ENCODE measurements at regions not wholly inside any gene's neighbourhood (a gene's known extent, or its start where the extent isn't known, plus 50 kb on each side); places are given as distances from the start of the nearest gene placed in this dataset.

DNA sequence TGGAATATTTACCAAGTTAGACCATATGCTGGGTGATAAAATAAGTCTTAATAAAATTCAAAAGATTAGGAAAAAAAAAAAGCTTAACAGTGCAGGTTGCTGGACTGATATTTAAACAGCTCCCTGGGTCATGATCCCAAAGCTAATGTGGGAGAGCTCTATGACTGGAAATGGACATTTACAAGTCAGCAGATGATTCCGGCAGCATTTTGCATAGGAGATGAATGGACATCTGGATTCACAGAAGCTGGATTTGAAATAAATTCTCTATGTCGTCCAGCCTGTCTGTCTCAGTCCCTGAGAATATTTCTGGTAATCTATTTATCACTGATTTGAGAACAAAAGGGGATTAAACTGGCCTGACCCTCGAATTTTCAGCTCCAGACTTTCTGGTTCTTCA lies 52.3 kb upstream of the KLHL25 start:
- no peak for DNase-seq

DNA sequence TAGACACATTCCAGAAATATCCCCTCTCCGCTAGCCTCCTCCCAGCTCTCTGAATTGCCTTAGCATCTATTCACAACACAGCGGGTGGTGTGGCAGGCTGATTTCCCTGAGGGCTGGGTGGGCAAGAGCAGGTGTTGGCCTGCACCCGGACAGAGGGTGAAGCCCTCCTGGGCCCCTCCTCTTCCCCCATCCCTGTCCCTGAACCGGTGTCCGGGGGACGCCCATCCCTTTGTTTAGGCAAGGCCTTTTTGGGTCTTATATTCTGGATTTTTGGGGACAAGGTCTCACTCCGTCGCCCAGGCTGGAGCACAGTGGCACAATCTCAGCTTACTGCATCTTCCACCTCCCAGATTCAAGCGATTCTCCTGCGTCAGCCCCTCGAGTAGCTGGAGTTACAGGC lies 55.2 kb upstream of the KLHL25 start:
- no peak for DNase-seq

GRCh38 chr15:85852969-85853368 lies 58.2 kb upstream of the KLHL25 start:
- DNase-seq = no peak

DNA sequence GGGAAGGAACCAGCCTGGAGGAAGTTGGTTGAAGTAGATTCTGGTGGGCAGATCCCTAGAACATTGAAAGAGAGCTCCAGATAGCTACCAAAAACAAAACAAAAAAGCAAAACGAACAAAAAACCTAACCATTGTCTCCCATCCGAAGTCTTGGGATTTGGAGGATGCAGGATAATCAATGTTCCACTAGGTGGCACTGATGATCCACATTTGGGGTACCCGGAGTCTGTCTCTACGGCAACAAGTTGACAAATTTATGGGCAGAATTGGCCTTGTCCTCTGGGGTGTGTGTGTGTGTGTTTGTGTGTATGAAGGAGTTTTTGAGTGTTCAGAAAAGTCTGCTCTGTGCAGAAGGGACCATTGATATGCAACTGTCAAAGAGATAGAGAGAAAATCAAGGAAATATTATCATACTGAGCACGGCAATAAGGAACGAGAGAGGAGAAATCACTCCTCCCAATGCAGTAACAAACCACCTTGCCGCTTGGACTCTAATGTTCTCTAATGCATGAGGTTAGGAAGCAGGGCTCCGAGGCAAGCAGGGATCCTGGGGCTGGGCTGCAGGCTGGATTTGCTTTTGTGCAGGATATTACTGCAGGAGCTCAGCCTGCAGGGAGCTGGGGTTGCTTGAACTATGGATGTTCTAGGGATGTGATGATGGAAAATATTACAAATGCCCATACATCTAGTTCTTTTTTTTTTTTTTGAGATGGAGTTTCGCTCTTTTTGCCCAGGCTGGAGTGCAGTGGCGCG lies 59.8 kb upstream of the KLHL25 start:
- DNase-seq = peak; percentile 18 to 37

GRCh38 chr15:85858586-85859375 lies 64.1 kb upstream of the KLHL25 start:
- DNase-seq = peak; percentile 21 to 28

DNA sequence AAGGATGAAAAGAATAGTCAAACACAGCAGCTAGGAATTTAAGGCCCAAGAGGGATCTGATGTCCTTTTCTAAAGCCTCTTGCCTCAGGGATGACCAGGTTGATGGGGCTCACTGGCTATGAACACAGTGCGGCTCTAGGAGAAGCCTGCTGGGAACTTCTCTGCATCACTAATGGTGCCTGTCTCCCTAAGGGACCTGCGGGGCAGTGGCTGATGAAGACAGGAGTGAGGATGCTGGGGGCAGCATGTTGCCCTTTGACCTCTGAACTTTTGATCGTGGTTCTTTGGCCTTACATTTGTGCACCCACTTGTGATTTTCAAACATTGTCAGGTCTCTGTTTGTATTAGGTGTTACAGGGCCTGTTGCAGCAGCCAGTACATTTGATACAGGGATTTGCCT lies 64.9 kb upstream of the KLHL25 start:
- no peak for DNase-seq

DNA sequence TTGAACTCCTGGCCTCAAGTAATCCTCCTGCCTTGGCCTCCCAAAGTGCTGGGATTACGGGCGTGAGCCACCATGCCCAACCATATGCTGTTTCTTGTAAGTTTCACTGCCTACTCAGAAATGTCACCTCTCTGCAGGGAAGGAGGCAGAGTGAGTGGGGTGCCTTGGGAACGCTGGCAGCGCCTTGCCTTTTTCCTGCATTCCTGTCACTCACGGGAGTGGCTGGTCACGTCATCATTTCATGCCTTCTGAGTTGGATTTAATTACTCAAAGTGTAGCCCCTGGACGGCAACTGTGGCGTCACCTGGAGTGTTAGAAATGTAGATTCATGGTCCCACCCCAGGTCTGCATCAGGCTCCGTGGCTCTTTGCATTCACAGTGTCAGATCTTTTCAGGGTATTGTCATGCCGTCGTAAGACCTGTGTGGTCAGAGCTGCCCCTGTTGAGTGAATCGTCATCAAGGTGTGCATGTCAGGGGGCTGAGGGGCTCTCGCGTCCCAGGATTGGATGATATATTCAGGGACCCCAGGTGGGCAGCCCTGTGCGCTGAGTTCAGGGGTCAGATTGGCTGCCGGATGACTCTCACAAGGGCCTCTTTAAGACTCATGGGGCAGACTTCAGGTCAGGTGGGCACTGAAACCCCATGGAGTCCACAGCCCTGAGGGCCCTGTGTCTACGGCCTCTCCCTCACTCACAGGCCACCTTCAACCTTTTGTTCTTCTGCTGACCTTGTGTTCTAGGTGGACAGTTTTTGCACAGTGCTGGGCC lies 65.9 kb upstream of the KLHL25 start:
- DNase-seq = no peak

- DNase-seq = peak in 1 of 2 experiments; percentile 1
These were observed 70.5 kb upstream of the KLHL25 start for GRCh38 chr15:85865070-85865684.

GRCh38 chr15:85867250-85867649 lies 72.5 kb upstream of the KLHL25 start:
- DNase-seq = no peak

DNA sequence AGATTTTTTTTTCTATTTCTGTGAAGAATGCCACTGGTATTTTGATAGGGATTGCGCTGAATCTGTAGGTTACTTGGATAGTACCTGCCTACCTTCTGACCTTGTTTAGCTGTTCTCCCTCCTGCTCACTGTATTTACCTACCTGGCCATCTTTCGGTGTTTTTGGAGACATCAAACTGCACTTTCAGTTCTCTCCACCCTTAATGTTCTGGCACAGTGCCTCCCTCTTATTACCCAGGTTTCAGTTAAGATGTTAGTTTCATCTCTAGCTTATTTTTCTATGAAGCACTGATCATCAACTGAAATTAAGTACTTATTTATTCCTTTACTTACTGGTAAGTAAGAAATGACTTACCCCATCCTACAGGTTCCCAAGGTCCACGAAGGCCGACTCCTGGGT lies 74.4 kb upstream of the KLHL25 start:
- no peak for DNase-seq

GRCh38 chr15:85870216-85871014 lies 75.7 kb upstream of the KLHL25 start:
- no peak for DNase-seq

GRCh38 chr15:85871545-85871944 lies 76.8 kb upstream of the KLHL25 start:
- no peak for DNase-seq

- no peak for DNase-seq
These were observed 77.4 kb upstream of the KLHL25 start for GRCh38 chr15:85872125-85872524.

DNA sequence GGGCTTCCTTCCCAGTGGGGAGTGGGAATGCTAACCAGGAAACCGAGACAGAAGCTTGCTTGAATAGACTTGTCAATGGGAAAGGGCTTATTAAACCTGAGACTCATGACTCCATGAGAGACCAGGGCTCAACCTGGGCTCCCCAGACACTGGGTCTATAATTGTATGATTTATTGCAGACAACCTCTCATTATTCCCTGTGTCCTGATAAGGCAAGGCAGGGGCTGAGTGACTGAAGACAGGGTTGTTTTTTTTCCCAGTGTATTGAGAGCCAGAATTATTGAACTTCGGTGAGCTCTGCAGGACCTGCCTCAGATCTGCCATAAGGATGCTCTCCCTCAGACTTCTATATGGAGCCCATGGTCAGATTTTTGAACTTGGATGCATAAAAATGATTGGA lies 79.5 kb upstream of the KLHL25 start:
- no peak for DNase-seq

DNA sequence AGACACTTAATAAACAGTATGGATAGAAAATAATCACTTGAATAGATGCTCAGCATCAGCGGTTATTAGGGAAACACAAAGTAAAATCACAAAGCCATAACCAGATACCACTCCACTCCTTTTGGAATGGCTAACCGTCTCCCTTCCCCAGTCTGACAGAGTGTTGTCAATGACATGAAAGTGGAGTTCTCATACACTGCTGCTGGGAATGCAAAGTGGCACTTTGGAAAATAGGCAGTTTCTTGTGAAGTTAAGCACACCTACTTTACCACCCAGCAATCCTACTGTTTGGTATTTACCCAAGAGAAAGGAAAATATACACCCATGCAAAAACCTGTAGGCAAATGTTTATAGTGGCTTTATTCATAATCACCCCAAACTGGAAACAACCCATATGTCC lies 81.0 kb upstream of the KLHL25 start:
- DNase-seq = no peak

GRCh38 chr15:85878828-85879225 lies 84.1 kb upstream of the KLHL25 start:
- no peak for DNase-seq

DNA sequence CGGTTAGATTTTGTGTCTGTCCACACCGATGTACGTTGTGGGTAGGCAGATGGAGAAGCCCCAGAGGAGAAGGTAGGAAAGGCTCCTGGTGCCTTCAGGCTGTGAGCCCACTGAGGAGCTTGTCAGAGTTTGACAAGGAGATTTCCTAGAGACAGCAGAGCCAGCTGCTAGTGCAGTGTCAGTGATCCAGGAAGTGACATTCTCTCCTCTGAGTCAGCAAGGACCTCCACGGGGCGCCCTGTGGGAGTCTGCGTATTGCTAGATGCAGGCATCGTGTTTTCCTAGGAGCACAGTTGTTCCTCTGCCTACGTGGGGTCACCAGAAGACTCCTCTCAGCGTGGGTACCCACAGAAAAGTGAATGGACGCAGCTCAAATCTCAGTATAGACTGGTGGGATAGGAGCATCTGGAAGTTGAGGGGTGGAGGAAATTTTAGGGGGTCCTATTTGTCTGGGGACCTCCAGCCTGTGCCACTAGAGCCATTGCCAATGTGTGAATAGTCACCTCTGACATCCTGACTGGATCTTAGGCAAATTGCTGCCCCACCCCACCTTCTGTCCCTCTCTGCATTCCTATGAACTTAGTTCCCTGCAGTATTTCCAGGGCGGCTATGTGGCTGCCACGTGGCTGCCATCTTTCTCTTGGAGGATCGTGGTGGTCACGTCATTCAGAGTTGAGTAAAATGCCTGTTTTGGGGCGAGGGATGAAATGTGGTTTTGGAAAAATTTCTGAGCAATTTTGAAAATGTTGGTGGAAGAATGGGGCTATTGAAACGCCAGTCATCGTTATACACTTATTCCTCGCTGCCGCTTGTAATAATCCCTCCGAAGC lies 84.8 kb upstream of the KLHL25 start:
- no peak for DNase-seq

GRCh38 chr15:85880501-85881190 lies 85.9 kb upstream of the KLHL25 start:
- DNase-seq = no peak

- DNase-seq = no peak
These were observed 91.6 kb upstream of the KLHL25 start for GRCh38 chr15:85886309-85886811.

DNA sequence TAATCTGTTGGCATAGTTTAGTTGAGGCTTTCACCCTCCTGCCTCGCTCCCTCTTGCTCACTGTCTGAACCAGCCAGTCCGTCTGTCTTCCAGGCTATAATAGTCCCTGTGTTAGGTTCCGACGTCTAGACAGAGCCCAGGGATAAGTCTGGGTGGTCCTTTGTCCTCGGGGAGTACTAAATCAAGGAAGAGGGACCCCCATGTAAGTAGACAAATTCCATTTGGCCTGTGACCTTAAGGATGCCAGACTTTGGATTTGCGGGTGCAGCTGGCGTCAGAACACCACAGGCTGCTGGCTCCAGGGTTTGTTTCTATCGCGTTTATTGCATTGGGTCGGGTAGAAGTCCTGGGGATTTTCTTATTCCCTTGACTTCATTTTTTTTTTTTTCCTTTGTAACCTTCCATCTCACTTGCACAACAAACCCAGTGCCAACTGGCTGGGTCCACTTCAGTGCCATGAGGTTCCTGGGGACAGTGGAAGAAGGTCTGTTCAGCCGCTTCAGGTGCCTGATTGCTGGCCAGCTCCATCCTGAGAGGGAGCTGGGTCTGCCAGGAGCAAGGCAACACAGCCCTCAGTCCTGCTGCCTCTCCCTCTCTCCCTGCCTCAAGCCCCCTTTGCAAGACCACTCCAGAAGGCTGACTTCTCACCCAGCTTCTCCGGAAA lies 95.4 kb upstream of the KLHL25 start:
- no peak for DNase-seq

Measured in AML-193 (cell line).